ENCODE measurements at regions not wholly inside any gene's neighbourhood (a gene's known extent, or its start where the extent isn't known, plus 50 kb on each side); places are given as distances from the start of the nearest gene placed in this dataset.

GRCh38 chr13:71962126-71962525, 95.1 kb upstream of the DACH1 start:
- TF ChIP-seq EZH2phosphoT487 (IDR thresholded peaks at IDR 0.05; ENCODE audit: borderline replicate concordance) (no peak), CTCF (conservative IDR thresholded peaks at IDR 0.05; ENCODE audit: low read length) (no peak)
- H3K9ac ChIP-seq (ENCODE audit: low read depth, low read length, poor library complexity, severe bottlenecking), result no peak overlapping the region
- no peaks in the 10 kb centered on the region for H3K4me1 ChIP-seq (ENCODE audit: insufficient read depth, low read length, poor library complexity, severe bottlenecking)
- H3K36me3 ChIP-seq (ENCODE audit: insufficient read depth, low read length), result no peaks in the 10 kb centered on the region
- no peaks in the 10 kb centered on the region for H3K27me3 ChIP-seq (ENCODE audit: insufficient read depth, low read length, poor library complexity, severe bottlenecking)
- H3K9me3 ChIP-seq (ENCODE audit: insufficient read depth, low read depth, low read length), result no peaks in the 10 kb centered on the region
- no peak overlapping the region for H3K4me2 ChIP-seq (ENCODE audit: low read depth, low read length, poor library complexity, severe bottlenecking)
- no peak overlapping the region for H2AFZ ChIP-seq (ENCODE audit: low read length)
- H3K4me3 ChIP-seq (ENCODE audit: low read length, poor library complexity, severe bottlenecking), result no peak overlapping the region
- H3F3A ChIP-seq (ENCODE audit: low read depth), result no peaks in the 10 kb centered on the region
- no peaks in the 10 kb centered on the region for H3K9me2 ChIP-seq (replicated peaks; ENCODE audit: low read depth, low read length)
- H3K79me2 ChIP-seq (ENCODE audit: insufficient read depth, low read length), result no peaks in the 10 kb centered on the region
- H4K20me1 ChIP-seq (ENCODE audit: insufficient read depth, low read length, poor library complexity, severe bottlenecking), result no peaks in the 10 kb centered on the region

- Histone ChIP-seq H2AFZ (ENCODE audit: low read length) (no peak overlapping the region), H3K9ac (ENCODE audit: low read depth, low read length, poor library complexity, severe bottlenecking) (no peak overlapping the region), H3K9me3 (ENCODE audit: insufficient read depth, low read depth, low read length) (no peaks in the 10 kb centered on the region), H3K4me3 (ENCODE audit: low read length, poor library complexity, severe bottlenecking) (no peak overlapping the region), H3K36me3 (ENCODE audit: insufficient read depth, low read length) (no peaks in the 10 kb centered on the region), H3F3A (ENCODE audit: low read depth) (no peaks in the 10 kb centered on the region), H4K20me1 (ENCODE audit: insufficient read depth, low read length, poor library complexity, severe bottlenecking) (no peaks in the 10 kb centered on the region), H3K4me2 (ENCODE audit: low read depth, low read length, poor library complexity, severe bottlenecking) (no peak overlapping the region), H3K27me3 (ENCODE audit: insufficient read depth, low read length, poor library complexity, severe bottlenecking) (no peaks in the 10 kb centered on the region), H3K9me2 (replicated peaks; ENCODE audit: low read depth, low read length) (no peaks in the 10 kb centered on the region), H3K79me2 (ENCODE audit: insufficient read depth, low read length) (no peaks in the 10 kb centered on the region), H3K4me1 (ENCODE audit: insufficient read depth, low read length, poor library complexity, severe bottlenecking) (no peaks in the 10 kb centered on the region)
- no peak for TF ChIP-seq EZH2phosphoT487 (IDR thresholded peaks at IDR 0.05; ENCODE audit: borderline replicate concordance)
- no peak for TF ChIP-seq CTCF (conservative IDR thresholded peaks at IDR 0.05; ENCODE audit: low read length)
These were observed 82.4 kb upstream of the DACH1 start for GRCh38 chr13:71949441-71949840.

- Histone ChIP-seq H3F3A (ENCODE audit: low read depth) (no peaks in the 10 kb centered on the region), H3K4me1 (ENCODE audit: insufficient read depth, low read length, poor library complexity, severe bottlenecking) (no peaks in the 10 kb centered on the region), H2AFZ (ENCODE audit: low read length) (no peak overlapping the region), H3K9ac (ENCODE audit: low read depth, low read length, poor library complexity, severe bottlenecking) (no peak overlapping the region), H3K4me3 (ENCODE audit: low read length, poor library complexity, severe bottlenecking) (no peak overlapping the region), H3K9me3 (ENCODE audit: insufficient read depth, low read depth, low read length) (no peaks in the 10 kb centered on the region), H3K9me2 (replicated peaks; ENCODE audit: low read depth, low read length) (no peaks in the 10 kb centered on the region), H3K36me3 (ENCODE audit: insufficient read depth, low read length) (no peaks in the 10 kb centered on the region), H3K4me2 (ENCODE audit: low read depth, low read length, poor library complexity, severe bottlenecking) (no peak overlapping the region), H4K20me1 (ENCODE audit: insufficient read depth, low read length, poor library complexity, severe bottlenecking) (no peaks in the 10 kb centered on the region), H3K79me2 (ENCODE audit: insufficient read depth, low read length) (no peaks in the 10 kb centered on the region), H3K27me3 (ENCODE audit: insufficient read depth, low read length, poor library complexity, severe bottlenecking) (no peaks in the 10 kb centered on the region)
- no peak for TF ChIP-seq EZH2phosphoT487 (IDR thresholded peaks at IDR 0.05; ENCODE audit: borderline replicate concordance)
- no peak for TF ChIP-seq CTCF (conservative IDR thresholded peaks at IDR 0.05; ENCODE audit: low read length)
These were observed 72.2 kb upstream of the DACH1 start for GRCh38 chr13:71939186-71939585.

Data from Loucy (cell line).